Hematopoietic multipotent progenitor cell treated with erythropoietin and hydrocortisone succinate and interleukin-3 and kit ligand, for 17 days (in vitro differentiated cells): ENCODE measurements at regions not wholly inside any gene's neighbourhood (a gene's known extent, or its start where the extent isn't known, plus 50 kb on each side); places are given as distances from the start of the nearest gene placed in this dataset.

Experiments used
- DNase-seq: peaks from one replicate; pipeline ENCODE4 v3.0.0-alpha.2; 2015; ENCODE audit warnings: low spot score

DNA sequence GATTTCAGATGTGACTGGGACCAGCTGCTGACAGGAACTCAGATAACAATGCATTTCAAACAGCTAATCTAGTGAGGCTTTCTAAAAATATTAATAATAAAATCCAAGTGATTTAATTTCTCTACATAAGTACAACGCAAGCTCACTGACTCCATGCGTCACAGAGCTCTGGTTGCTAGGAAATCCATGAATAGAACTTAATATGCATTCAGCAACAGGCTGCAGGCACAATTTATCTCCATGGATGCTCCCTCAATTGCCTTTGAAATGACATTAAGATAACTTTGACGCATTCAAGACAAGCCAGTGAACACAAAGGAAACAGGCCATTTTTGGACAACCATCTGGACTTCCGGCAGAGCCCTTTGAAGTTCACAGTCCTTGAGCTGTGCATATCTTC, 118.7 kb upstream of the COL1A2 start:
- no peak for DNase-seq

DNA sequence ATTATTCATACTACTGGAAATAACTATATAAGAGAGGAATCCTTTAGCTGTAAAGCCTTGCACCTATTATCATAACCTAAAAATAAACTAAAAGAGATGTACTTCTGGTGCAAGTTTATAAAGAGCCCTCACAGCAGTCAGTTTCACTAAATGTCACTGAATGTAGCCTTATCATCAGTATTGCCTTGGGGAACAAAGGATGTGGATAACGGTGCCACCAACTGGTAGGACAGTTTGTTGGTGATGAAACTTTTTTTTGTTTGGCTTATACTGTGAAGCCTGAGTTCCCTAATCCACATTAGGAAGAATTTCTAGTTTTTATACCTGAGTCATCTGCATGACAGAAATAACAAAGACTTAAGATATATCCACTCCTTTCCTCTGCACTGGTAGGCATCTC, 117.9 kb upstream of the COL1A2 start:
- no peak for DNase-seq

DNA sequence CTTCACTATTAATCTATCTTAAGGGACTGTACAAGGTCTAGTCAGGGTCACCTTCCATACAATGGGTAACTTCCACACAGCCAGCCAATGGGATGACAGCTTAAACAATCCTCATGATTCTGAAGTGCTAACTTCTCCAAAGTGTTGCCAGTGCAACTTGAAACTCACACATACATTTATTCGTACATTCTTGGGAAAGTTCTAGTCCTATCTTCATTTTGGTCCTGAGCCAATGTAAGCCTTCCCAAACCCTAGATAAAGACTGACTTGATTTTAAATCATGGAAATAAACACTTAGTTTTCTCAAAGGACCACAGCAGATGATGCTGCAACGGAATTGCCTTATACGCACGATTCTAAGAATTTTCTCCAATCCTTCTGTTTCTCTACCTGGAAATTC, 117.5 kb upstream of the COL1A2 start:
- no peak for DNase-seq

DNA sequence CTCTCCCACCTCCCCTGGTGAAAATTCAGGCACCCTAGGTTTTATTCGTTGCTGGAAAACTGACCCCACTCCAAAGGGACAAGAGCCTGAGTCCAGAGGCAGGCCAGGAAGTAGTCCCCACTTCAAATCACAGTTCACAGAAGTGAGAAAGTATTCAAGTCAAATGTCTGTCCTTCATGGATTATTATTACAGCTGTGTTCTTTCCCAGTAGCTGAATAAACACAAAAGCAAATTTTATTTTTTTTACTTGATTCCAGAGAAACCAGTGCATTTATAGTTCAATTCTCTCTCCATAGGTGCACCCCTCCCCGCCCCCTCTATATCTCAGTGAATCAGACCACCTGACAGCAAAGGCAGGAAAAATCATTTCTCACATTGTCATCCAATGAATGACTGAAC, 113.8 kb upstream of the COL1A2 start:
- DNase-seq, result no peak

DNA sequence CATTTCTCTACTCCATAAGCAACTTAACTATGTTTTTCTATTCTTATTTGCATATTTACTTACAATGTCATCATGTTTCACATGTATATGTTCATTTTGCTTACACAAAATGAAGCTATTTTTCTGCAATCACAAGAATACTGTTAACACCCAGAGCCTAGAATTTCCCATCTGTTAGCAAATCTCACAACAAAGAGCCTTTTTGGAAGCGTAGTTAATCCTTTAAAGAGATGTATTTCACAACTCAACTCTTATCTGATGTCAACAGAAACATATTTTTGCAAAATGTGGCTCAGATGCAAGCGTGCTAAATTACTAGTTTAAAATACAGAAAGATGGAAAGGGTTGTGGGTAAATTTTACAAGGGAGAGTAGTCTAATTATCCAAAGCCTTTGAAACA, 110.6 kb upstream of the COL1A2 start:
- DNase-seq, result no peak

DNA sequence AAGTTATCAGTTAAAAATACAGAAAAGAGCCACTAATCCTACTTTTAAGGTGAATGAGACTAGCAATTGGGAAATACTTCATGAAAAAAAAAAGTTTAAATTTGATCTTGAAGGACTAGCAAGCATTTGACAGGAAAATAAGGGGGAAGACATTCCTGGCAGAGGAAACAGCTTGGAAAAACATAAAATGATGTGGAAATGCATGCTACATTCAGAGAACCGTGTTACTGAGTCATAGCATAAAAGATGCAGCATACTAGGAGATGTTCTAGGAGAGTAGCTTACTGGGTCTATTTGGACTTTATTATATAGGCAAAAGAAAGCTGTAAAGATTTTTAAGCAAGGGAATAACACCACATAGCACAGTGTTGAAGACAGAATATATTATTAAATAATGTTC, 108.6 kb upstream of the COL1A2 start:
- DNase-seq, result no peak

DNA sequence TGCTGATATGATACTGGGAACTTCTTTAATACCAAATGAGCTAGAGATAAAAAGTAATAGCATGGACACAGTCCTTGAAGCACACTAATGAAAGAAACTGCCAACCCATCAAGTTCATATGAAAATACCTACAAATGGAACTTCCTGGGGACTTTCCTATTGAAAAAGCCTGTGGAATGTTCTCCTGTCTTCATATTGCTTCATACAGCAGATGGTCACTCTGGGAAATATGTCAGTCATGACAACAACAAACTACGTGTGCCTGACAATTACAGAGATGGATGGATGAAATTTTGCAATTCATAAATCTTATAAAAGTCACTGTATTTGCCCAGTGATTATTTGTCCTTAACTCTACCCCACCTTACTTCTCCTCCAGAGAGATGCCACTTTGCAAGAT, 106.6 kb upstream of the COL1A2 start:
- no peak for DNase-seq

DNA sequence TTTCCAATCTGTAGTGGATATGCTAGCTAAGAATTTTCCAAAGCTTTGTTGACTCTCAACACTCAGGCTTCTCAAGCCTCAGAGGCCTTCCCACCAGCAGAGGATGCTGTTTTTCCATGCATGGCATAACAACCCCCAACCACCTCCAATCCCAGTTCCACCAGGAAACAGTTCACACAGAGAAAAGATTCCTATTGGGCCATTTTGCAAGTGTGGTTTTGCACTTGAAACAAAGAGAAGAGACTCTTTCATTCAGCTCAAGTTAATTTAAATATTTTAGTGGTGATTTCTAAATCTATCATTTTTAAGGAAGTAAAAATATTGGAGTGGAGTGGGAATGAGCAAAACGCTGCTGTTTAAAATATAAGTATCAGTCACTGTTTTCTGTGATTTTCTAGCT, 105.6 kb upstream of the COL1A2 start:
- DNase-seq, result no peak

DNA sequence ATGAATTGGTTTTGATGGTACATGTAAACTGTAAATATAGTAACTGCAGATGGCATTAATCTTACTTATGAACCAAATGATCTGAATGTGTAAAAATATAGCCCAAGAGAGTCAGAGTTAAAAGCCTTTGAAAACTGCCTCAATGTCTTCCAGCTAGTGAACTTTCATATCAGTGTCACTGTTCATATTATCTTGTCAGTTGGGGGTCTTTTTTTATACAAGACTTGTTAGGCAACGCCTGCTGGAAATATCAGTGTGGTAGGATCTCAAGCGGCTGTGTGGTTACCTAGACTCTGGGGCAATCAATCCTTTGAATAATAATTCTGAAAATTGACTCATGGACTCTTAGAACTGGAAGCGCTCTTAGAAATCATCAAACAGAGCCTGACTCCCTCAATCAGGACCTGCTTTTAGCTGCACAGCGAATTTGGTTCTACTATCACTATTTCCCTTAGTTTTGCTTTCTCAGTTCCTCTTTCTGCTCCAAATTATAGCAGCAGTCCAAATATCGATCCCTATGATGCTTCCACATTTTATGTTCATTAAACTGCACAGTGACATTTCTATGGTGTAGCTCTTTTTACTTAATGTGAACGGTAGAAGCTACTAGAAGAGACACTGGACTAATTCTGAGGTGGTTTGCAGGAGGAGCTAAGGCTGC, 100.1 kb upstream of the COL1A2 start:
- no peak for DNase-seq

DNA sequence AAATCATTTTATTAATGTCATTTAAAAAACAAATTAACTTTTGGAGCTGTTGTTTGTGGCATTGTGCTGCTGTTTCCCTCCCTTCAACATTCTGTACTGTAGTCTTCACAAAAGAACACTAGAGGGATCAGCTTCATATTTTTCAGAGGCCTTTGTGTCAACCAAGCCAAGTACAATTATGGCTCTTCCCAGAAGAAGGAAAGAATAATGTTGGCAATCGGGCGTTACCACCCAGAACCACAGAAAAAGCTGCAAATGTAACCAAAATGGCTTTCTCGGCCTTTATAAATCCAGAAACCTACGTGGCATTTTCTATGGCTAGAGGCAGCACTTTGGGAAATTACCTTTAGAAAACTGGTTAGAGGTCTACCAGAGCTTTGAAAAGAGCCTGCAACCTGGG, 98.8 kb upstream of the COL1A2 start:
- DNase-seq, result no peak

DNA sequence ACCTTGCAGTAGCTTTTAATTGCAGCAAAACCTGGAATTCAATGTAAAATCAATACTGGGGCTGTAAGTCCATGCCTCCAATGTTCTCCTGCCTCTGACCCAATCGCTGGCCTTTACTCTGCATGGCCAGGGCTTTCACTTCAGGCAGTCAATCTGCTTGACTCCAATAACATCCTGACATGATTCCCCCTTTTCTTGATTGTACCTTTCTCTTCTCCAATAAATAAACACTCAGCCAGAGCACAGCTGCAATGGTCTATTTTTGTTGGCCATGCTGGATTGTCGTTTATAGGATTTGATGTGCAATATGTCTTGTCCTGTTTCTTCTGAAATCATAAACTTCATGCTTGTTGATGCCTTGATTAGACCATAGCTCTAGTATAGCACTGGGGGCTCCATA, 97.8 kb upstream of the COL1A2 start:
- no peak for DNase-seq

DNA sequence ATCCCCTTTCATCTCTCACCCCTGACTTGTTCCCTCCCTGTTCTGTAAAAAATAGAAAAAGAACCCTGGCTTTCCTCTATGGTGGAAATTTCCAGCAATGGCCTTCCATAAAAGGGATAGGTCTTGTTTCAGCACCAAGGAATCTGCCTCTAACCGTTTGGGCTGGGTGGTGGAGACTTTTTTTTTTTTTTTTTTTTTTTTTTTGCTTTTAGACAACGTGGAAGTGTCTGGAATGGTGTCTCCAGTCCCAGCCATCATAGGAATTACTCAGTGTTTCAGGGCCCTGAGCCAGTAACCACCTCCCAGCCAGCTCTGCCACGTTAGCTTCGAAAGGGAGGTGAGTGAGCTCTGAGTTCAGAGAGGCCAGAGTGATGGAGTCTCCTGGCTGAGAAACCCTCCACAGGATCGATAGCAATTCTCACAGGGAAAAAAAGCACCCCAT, 97.3 kb upstream of the COL1A2 start:
- DNase-seq, result no peak

DNA sequence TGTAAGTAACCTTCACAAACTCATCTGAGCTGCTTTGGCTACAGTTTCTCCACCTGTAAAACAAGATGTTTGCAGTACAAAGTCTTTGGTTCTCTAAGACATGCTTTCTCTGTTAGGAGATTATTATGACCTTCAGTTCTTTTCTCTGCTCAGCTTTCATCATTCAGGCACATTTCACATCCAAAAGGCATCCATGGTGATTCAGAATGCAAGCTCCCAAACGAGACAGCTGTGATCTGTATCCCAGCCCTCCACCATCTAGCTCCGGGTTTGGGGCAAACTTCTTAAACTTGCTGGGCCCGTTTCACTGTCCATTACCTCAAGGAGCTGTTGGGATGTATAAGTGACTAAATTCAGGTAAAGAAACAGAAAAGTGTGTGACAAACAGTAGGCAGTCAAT, 95.8 kb upstream of the COL1A2 start:
- DNase-seq, result no peak

DNA sequence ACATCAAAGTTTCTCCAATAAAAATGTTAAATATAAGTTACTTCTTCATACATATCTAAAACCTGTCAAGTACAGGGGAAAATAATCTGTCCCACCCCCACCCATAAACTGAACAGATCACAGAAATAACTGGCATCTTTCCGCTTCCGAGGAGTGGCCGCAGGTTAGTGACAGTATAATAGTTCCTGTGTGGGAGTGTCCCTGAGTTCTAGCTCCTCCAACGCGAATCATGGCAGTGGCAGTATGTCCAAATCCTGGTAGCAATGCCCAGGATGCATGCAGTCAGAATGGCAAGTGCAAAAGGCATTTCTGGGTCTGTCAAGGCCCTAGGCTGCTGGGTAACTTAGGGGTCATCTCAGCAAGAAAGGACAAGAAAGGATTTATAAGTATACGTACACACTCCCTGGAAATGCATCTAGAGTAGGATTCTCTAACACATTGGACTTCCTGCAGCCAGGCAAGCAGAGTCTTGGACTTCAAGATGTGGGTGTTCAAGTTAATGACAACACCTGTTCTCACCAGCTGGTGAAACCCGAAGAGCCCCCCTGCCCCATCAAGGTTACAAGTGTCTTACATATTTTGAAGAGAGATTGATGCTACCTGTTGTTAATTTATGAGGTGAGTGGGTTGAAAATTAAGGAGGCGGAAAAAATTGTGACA, 94.4 kb upstream of the COL1A2 start:
- no peak for DNase-seq

DNA sequence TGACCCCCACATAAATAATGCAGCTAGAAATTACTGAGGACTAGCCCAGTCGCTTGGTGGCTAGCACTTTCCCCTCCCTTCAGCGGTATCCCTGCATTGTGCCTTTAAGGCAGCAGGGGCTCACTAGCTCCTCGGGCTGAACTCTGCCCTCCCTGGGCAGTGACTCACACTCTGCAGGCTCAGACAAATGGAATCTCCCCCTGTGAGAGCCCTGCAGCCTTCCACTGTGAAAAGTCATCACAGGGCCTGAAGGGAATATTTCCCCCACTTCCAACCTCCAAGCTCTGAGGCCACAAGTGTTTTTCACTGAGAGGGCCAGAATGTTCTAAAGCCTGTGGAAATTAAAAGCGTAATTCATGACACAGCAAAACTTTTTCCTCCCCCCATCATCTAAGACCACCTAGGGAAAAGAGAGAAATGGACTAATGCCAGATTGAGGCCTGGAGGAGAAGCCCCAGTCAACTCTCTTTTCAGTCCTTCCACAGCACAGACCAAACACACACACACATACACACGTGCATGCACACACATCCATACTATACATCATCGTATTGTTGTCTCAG, 93.6 kb upstream of the COL1A2 start:
- DNase-seq, result no peak

DNA sequence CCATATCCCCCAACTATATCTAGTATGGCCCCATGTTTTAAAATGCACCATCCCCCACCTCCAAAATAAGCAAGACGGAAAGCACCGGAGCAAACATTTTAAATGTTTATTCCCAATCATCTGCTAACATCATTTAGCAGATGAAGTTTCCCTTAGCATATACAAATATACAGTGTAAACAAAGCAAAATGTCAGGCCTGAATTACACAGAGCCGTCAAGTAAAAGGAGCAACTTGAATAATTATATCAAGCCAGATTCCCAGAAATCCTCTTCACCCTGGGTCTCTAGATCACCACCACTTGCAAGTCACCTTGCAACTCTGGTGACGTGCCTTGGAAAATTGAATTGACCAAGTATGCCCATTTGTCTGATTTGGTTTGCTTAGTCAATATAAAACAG, 91.6 kb upstream of the COL1A2 start:
- no peak for DNase-seq

DNA sequence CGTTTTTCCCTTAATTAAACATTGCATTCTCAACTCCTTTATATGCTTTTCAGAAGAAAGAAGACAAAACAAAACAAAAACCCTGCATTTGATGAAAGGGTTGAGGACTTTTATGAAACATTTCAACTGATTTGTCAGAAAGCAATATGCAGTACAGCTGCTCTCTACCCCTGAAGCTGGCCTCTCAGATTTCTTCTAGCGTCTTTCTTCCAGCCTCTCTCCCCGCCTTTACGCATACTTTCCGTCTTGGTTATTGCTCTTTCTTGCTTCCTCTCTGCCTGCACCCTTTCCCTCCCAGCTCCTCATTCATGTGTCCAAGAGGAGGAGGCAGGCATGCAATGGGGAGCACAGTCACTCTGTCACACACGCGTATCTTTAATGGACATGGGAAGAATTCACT, 91.0 kb upstream of the COL1A2 start:
- DNase-seq, result no peak

DNA sequence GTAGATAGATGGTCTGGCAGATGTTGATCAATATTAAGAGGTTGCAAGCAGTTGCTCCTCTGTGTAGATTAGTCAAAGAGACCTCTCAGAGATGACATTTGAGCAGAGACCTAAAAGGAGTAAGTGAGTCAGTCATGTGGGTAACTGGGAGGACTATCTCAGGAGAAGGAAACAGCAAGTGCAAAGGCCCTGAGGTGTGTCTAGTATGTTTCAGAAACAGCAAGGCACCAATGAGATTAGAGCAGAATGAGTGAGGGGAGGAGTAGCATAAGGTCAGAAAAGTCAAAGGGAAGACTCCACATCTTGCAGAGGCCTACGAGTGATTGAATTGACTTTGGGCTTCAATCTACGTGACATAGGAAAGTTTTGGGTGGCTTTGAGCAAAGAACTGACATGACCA, 89.8 kb upstream of the COL1A2 start:
- DNase-seq, result no peak

DNA sequence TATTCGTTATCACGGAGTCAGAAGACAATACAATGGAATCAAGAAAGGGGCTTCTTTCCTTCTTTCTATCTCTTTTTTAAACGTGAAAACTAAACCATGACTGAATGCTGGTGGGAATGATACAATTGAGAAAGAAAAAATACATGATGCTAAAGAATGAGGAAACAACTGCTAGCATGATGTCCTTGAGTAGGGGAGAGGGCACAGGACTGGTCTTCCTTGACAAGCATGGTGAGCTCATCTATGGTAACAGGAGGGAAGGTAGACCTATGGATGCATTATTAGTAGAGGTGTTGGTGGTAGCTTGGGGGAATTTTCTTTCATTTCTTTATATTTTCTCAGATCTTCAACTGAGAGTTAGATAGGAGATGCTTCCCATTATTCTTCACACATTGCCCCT, 88.9 kb upstream of the COL1A2 start:
- DNase-seq, result no peak

DNA sequence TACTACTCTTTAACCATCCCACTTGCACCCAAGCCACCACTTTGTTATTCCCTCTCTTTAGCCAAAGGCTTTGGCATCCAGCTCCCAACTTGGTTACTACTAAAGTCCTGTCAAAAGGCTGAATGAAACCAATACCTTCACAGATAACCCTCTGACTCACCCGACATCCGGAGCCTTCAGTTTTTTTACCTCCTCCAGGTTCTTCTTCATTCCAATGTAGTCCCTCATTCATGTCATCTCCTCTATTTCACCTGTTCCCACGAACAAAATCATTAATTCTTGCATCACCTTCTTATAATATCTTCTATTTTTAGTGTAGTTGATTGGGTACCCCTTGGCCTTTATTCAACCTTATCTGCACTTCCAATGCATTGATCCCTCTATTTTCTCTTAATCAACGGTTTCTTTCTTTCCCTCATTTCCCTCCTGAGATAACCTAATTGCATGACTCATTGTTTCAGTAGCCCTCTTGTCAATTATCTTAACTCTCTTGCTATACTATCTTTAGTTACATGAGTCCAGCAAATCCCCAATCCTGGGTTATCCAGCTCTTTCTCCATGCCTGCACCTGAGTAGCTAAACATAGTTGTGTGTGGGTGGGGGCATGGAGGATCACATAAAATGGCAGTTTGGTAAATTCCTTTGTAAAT, 87.2 kb upstream of the COL1A2 start:
- DNase-seq, result no peak

DNA sequence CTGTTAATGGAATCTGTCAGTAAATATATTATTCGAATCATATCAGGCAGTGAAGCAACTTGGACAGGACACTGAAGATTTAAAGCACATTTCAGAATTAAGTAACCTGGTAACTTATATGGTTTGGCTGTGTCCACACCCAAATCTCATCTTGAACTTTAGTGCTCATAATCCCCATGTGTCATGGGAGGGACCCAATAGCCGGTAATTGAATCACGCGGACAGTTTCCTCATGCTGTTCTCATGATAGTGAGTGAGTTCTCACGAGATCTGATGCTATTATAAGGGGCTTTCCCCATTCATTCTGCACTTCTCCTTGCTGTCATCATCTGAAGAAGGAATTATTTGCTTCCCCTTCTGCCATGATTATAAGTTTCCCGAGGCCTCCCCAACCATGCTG, 83.2 kb upstream of the COL1A2 start:
- no peak for DNase-seq

DNA sequence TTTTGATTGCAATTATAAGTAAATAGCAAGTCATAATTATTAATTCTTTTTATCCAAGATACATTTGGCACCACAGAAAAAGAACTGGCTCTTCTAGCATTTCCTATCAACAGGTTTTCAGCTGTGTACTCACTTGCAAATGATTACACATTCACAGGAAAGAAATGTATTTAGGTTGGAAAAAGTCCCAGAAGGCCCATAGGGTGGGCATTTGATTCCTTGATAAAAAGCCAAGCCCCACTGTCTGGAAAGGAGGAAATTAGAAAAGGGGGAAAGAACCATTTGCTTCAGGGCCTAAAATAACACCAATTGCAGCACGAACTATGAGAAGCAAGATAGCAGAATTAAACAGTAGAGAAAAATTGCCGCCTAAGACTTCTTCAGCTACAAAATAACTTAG, 80.8 kb upstream of the COL1A2 start:
- DNase-seq, result no peak
